ENCODE measurements at regions not wholly inside any gene's neighbourhood (a gene's known extent, or its start where the extent isn't known, plus 50 kb on each side); places are given as distances from the start of the nearest gene placed in this dataset.

DNA sequence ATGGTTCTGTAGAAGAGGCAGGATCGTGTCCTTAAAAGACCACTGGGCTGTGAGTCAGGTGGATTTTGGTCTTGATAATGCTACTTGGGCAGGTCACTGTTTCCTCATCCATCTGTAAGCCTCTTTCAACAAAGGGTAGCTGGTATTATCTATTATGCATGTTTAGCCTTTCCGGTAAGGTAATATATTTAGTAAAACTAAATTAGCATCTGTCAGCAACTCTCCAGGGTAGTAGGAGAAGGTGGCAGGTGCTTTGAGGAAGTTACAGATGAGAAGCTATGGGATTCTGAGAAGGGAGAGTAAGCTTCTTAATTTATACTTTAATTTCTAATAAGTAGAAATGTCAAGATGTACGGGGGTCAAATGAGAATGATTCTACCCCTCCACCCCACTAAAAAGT lies 86.9 kb upstream of the TGM3 start:
- TF ChIP-seq, protein P1, sequence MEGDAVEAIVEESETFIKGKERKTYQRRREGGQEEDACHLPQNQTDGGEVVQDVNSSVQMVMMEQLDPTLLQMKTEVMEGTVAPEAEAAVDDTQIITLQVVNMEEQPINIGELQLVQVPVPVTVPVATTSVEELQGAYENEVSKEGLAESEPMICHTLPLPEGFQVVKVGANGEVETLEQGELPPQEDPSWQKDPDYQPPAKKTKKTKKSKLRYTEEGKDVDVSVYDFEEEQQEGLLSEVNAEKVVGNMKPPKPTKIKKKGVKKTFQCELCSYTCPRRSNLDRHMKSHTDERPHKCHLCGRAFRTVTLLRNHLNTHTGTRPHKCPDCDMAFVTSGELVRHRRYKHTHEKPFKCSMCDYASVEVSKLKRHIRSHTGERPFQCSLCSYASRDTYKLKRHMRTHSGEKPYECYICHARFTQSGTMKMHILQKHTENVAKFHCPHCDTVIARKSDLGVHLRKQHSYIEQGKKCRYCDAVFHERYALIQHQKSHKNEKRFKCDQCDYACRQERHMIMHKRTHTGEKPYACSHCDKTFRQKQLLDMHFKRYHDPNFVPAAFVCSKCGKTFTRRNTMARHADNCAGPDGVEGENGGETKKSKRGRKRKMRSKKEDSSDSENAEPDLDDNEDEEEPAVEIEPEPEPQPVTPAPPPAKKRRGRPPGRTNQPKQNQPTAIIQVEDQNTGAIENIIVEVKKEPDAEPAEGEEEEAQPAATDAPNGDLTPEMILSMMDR (IDR thresholded peaks at IDR 0.05 in 8 of 11, conservative IDR thresholded peaks at IDR 0.05 in 3 of 11) = no peak
- TF ChIP-seq POLR2AphosphoS5 (IDR thresholded peaks at IDR 0.05) = no peak

Measured in spleen (tissue), 7 donors.